Stimulated activated CD4-positive, alpha-beta T cell treated with anti-CD3 and anti-CD28 coated beads, Interleukin-1b, Interleukin-23, amount 100 ng/mL, for 1 hour (primary cell): ENCODE measurements at regions not wholly inside any gene's neighbourhood (a gene's known extent, or its start where the extent isn't known, plus 50 kb on each side); places are given as distances from the start of the nearest gene placed in this dataset.
A peak's percentile ranks its signal among the peaks of the same experiment; 100 is the strongest.

Experiments used
- DNase-seq, 2 donors: peaks; one replicate each; pipeline ENCODE4 v3.0.0-alpha.2; 2020; ENCODE audit warnings: low read depth in 2 of 2

- no peak for DNase-seq
Measured at GRCh38 chr7:106606120-106606519, 54.8 kb downstream of the CCDC71L start.

GRCh38 chr7:106604971-106605370 is 56.0 kb downstream of the CCDC71L start:
- no peak for DNase-seq

- DNase-seq: no peak
Measured at GRCh38 chr7:106604303-106604924, 56.5 kb downstream of the CCDC71L start.

GRCh38 chr7:106603346-106603745 is 57.6 kb downstream of the CCDC71L start:
- no peak for DNase-seq

GRCh38 chr7:106602062-106602461 is 58.9 kb downstream of the CCDC71L start:
- no peak for DNase-seq

- DNase-seq: no peak
Measured at GRCh38 chr7:106600569-106601373, 60.2 kb downstream of the CCDC71L start.

- DNase-seq: no peak
Measured at GRCh38 chr7:106599343-106599698, 61.6 kb downstream of the CCDC71L start.

GRCh38 chr7:106598663-106599342 is 62.2 kb downstream of the CCDC71L start:
- DNase-seq: peak; percentile 13 to 16

- DNase-seq: no peak
Measured at GRCh38 chr7:106597751-106598546, 63.0 kb downstream of the CCDC71L start.

GRCh38 chr7:106597014-106597413 is 63.9 kb downstream of the CCDC71L start:
- no peak for DNase-seq

GRCh38 chr7:106595922-106596321 is 65.0 kb downstream of the CCDC71L start:
- no peak for DNase-seq

GRCh38 chr7:106593028-106593417 is 67.9 kb downstream of the CCDC71L start:
- no peak for DNase-seq

- DNase-seq: no peak
Measured at GRCh38 chr7:106592282-106593027, 68.5 kb downstream of the CCDC71L start.

GRCh38 chr7:106591146-106591545 is 69.8 kb downstream of the CCDC71L start:
- no peak for DNase-seq

- no peak for DNase-seq
Measured at GRCh38 chr7:106590209-106590816, 70.6 kb downstream of the CCDC71L start.

GRCh38 chr7:106589198-106589879 is 71.6 kb downstream of the CCDC71L start:
- DNase-seq: no peak

GRCh38 chr7:106588422-106589197 is 72.3 kb downstream of the CCDC71L start:
- no peak for DNase-seq

GRCh38 chr7:106584914-106585759 is 75.8 kb downstream of the CCDC71L start:
- DNase-seq: no peak
